GM23338 (cell line): ENCODE measurements at regions not wholly inside any gene's neighbourhood (a gene's known extent, or its start where the extent isn't known, plus 50 kb on each side); places are given as distances from the start of the nearest gene placed in this dataset.

Experiments
- CREB1 ChIP-seq: fragments of 250-450 bp; sonication (Bioruptor Pico); IDR thresholded peaks from 2 replicates; pipeline ENCODE4 v1.5.0; 2020; ENCODE audit warnings: low read depth, mild to moderate bottlenecking, moderate library complexity
- POLR2AphosphoS5 ChIP-seq: IDR thresholded peaks from 2 replicates; pipeline ENCODE4 v1.6.1; 2016; ENCODE audit warnings: antibody characterized with exemption, low read depth
- ZNF331 ChIP-seq: fragments of 250-450 bp; sonication (Bioruptor Pico); IDR thresholded peaks from 2 replicates; pipeline ENCODE4 v1.5.0; 2020; ENCODE audit warnings: low read depth, mild to moderate bottlenecking, moderate library complexity
- TF ChIP-seq, protein P1 (sequence below), 2 experiments: fragments of 200-600 bp in 1 of 2; sonication (generic) in 1 of 2; conservative IDR thresholded peaks; 2 replicates each; pipeline versions ENCODE4 v1.5.1 to v1.6.1; 2016 to 2017; ENCODE audit warnings: antibody characterized with exemption in 2 of 2, low read depth in 2 of 2, mild to moderate bottlenecking in 2 of 2, moderate library complexity in 1 of 2

DNA sequence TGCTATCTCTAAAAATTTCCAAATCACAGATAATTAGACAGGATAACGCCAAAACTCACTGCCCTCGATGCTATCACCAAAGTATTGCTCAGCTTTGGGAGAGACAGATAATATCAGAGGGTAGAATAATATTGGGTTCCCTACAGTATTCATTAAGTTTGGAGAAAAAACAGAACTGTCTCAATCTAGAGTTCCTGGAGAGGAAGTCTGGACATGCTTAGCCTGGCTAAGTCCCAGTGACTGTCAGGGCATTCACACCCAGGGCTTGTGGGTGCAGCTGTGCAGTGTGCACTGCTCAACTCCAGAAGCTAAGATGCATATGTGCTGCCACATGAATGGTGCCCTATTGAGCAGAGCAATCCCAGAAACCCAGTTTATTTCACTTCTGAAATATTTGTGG is 459.6 kb upstream of the DPH6 start:
- TF ChIP-seq, protein P1, sequence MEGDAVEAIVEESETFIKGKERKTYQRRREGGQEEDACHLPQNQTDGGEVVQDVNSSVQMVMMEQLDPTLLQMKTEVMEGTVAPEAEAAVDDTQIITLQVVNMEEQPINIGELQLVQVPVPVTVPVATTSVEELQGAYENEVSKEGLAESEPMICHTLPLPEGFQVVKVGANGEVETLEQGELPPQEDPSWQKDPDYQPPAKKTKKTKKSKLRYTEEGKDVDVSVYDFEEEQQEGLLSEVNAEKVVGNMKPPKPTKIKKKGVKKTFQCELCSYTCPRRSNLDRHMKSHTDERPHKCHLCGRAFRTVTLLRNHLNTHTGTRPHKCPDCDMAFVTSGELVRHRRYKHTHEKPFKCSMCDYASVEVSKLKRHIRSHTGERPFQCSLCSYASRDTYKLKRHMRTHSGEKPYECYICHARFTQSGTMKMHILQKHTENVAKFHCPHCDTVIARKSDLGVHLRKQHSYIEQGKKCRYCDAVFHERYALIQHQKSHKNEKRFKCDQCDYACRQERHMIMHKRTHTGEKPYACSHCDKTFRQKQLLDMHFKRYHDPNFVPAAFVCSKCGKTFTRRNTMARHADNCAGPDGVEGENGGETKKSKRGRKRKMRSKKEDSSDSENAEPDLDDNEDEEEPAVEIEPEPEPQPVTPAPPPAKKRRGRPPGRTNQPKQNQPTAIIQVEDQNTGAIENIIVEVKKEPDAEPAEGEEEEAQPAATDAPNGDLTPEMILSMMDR (conservative IDR thresholded peaks at IDR 0.05; ENCODE audit: low read depth in 2 of 2): no peak
- TF ChIP-seq CREB1 (CRISPR knock-in tag) (no peak), POLR2AphosphoS5 (no peak), ZNF331 (no peak)
